IMR-90 (cell line): ENCODE measurements at regions not wholly inside any gene's neighbourhood (a gene's known extent, or its start where the extent isn't known, plus 50 kb on each side); places are given as distances from the start of the nearest gene placed in this dataset.

Source experiments
- ATAC-seq: fragments of 200-7000 bp; cut with Tn5 transposase; 2 replicates; pipeline ENCODE4 v1.9.1; 2020; ENCODE audit warnings: low read depth, mild to moderate bottlenecking, moderate library complexity
- BruUV-seq: library from RNA; stranded (reverse); fragments of 400-500 nt; replicated peaks from 2 replicates; lab custom pipeline; 2021; lab: Mats Ljungman, UMichigan
- CTCF ChIA-PET: fragments of 300-600 bp; formaldehyde crosslinking; extraction: SDS; loops from one replicate; lab custom pipeline; 2021; ENCODE audit warnings: antibody characterized with exemption; lab: Yijun Ruan, JAX
- POLR2A ChIA-PET: fragments of 300-600 bp; sonication (Branson Sonifier 250); formaldehyde crosslinking; loops from one replicate; lab custom pipeline; 2022; ENCODE audit warnings: antibody characterized with exemption; ENCODE audit not compliant: unreplicated experiment; lab: Charles Lee
- DNase-seq: peaks from one replicate; pipeline ENCODE4 v3.0.0; 2013
- H2AFZ ChIP-seq: replicated peaks from 2 replicates; pipeline ENCODE3; 2013; ENCODE audit warnings: low read length, mild to moderate bottlenecking; ENCODE audit not compliant: poor library complexity
- H2AK5ac ChIP-seq: 2 replicates; pipeline ENCODE4 v1.6.1; 2013; ENCODE audit warnings: low read depth, low read length, inconsistent platforms
- H2AK9ac ChIP-seq: replicated peaks from 2 replicates; pipeline ENCODE3; 2013; ENCODE audit warnings: mild to moderate bottlenecking, low read depth, low read length, moderate library complexity; ENCODE audit not compliant: poor library complexity
- H2BK120ac ChIP-seq: 2 replicates; pipeline ENCODE4 v1.6.1; 2013; ENCODE audit warnings: low read depth, low read length, inconsistent platforms
- H2BK15ac ChIP-seq: 3 replicates; pipeline ENCODE4 v1.6.1; 2013; ENCODE audit warnings: low read depth, low read length, inconsistent platforms
- H2BK20ac ChIP-seq: 2 replicates; pipeline ENCODE4 v1.6.1; 2013; ENCODE audit warnings: low read depth, mild to moderate bottlenecking, inconsistent platforms, low read length, moderate library complexity
- H2BK5ac ChIP-seq: 2 replicates; pipeline ENCODE4 v1.6.1; 2013; ENCODE audit warnings: mild to moderate bottlenecking, low read depth, low read length, inconsistent platforms; ENCODE audit not compliant: poor library complexity, severe bottlenecking
- H3K14ac ChIP-seq: replicated peaks from 2 replicates; pipeline ENCODE4 v1.6.1; 2013; ENCODE audit warnings: low read depth, low read length, inconsistent platforms
- H3K18ac ChIP-seq: 2 replicates; pipeline ENCODE4 v1.6.1; 2013; ENCODE audit warnings: low read depth, low read length, control low read depth
- H3K23ac ChIP-seq: 2 replicates; pipeline ENCODE4 v1.6.1; 2013; ENCODE audit warnings: low read depth, low read length, inconsistent platforms
- H3K27ac ChIP-seq: 2 replicates; pipeline ENCODE4 v1.5.1; 2013; ENCODE audit warnings: mild to moderate bottlenecking, control low read depth, low read length; ENCODE audit not compliant: insufficient read depth
- H3K27me3 ChIP-seq: 2 replicates; pipeline ENCODE4 v1.6.1; 2013; ENCODE audit warnings: low read length; ENCODE audit not compliant: control insufficient read depth, insufficient read depth
- H3K36me3 ChIP-seq: 2 replicates; pipeline ENCODE4 v1.6.1; 2013; ENCODE audit warnings: low read length, mixed read lengths; ENCODE audit not compliant: control insufficient read depth, insufficient read depth
- H3K4ac ChIP-seq: 2 replicates; pipeline ENCODE4 v1.6.1; 2013; ENCODE audit warnings: low read depth, low read length, inconsistent platforms
- H3K4me1 ChIP-seq: 2 replicates; pipeline ENCODE4 v1.6.1; 2013; ENCODE audit warnings: low read length, mixed read lengths; ENCODE audit not compliant: control insufficient read depth, insufficient read depth
- H3K4me2 ChIP-seq: 2 replicates; pipeline ENCODE4 v1.6.1; 2013; ENCODE audit warnings: low read depth, mild to moderate bottlenecking, control low read depth, low read length, moderate library complexity
- H3K4me3 ChIP-seq: 2 replicates; pipeline ENCODE4 v1.5.1; 2013; ENCODE audit warnings: low read depth, mild to moderate bottlenecking, control low read depth, low read length, moderate library complexity; ENCODE audit not compliant: insufficient read depth
- H3K56ac ChIP-seq: 2 replicates; pipeline ENCODE4 v1.6.1; 2013; ENCODE audit warnings: low read length, inconsistent platforms; ENCODE audit not compliant: insufficient read depth; ENCODE audit errors: extremely low read depth
- H3K79me1 ChIP-seq, 2 experiments: 2 replicates each; pipeline ENCODE4 v1.6.1; 2013; ENCODE audit warnings: low read length in 2 of 2, inconsistent platforms in 1 of 2, low read depth in 1 of 2
- H3K9ac ChIP-seq: 2 replicates; pipeline ENCODE4 v1.6.1; 2013; ENCODE audit warnings: low read depth, low read length, control low read depth
- H3K9me1 ChIP-seq: 2 replicates; pipeline ENCODE4 v1.6.1; 2013; ENCODE audit warnings: low read length, inconsistent platforms; ENCODE audit not compliant: insufficient read depth
- H3K9me3 ChIP-seq: 2 replicates; pipeline ENCODE4 v1.6.1; 2013; ENCODE audit warnings: low read length; ENCODE audit not compliant: control insufficient read depth, insufficient read depth
- H4K20me1 ChIP-seq: 2 replicates; pipeline ENCODE4 v1.6.1; 2013; ENCODE audit warnings: low read length, inconsistent platforms; ENCODE audit not compliant: insufficient read depth
- H4K5ac ChIP-seq: 2 replicates; pipeline ENCODE4 v1.6.1; 2013; ENCODE audit warnings: mild to moderate bottlenecking, low read depth, low read length, control low read depth
- H4K8ac ChIP-seq, 2 experiments: 2 replicates each; pipeline ENCODE4 v1.6.1; 2013; ENCODE audit warnings: low read depth in 2 of 2, low read length in 2 of 2, control low read depth in 1 of 2, inconsistent platforms in 1 of 2
- H4K91ac ChIP-seq: 2 replicates; pipeline ENCODE4 v1.6.1; 2013; ENCODE audit warnings: low read depth, low read length, inconsistent platforms; ENCODE audit not compliant: insufficient read depth
- BHLHE40 ChIP-seq: fragments of 150-350 bp; IDR thresholded peaks from 2 replicates; pipeline ENCODE4 v1.6.1; 2016; ENCODE audit warnings: mild to moderate bottlenecking, low read depth, low read length
- CEBPB ChIP-seq: IDR thresholded peaks from 2 replicates; pipeline ENCODE4 v1.6.1; 2012; ENCODE audit warnings: low read depth, low read length, improper control_type of control experiment
- CHD1 ChIP-seq: IDR thresholded peaks from 2 replicates; pipeline ENCODE4 v1.6.1; 2012; ENCODE audit warnings: low read depth, low read length, improper control_type of control experiment
- FOS ChIP-seq: fragments of 150-350 bp; IDR thresholded peaks from 2 replicates; pipeline ENCODE4 v1.6.1; 2016; ENCODE audit warnings: low read depth, low read length
- MAFK ChIP-seq: IDR thresholded peaks from 2 replicates; pipeline ENCODE4 v1.6.1; 2012; ENCODE audit warnings: low read depth, low read length, improper control_type of control experiment
- MAZ ChIP-seq: IDR thresholded peaks from 2 replicates; pipeline ENCODE4 v1.6.1; 2012; ENCODE audit warnings: low read depth, mild to moderate bottlenecking, low read length, improper control_type of control experiment, moderate library complexity, borderline replicate concordance
- MXI1 ChIP-seq: IDR thresholded peaks from 2 replicates; pipeline ENCODE4 v1.6.1; 2012; ENCODE audit warnings: low read depth, mild to moderate bottlenecking, low read length, moderate library complexity, borderline replicate concordance
- NFE2L2 ChIP-seq: fragments of 150-350 bp; IDR thresholded peaks from 2 replicates; pipeline ENCODE4 v1.6.1; 2016; ENCODE audit warnings: low read depth, mild to moderate bottlenecking, low read length
- POLR2A ChIP-seq: IDR thresholded peaks from 2 replicates; pipeline ENCODE4 v1.6.1; 2012; ENCODE audit warnings: mild to moderate bottlenecking, low read depth, low read length
- RAD21 ChIP-seq: IDR thresholded peaks from 2 replicates; pipeline ENCODE4 v1.6.1; 2012; ENCODE audit warnings: low read length, improper control_type of control experiment
- RFX5 ChIP-seq: IDR thresholded peaks from 2 replicates; pipeline ENCODE4 v1.8.0; 2012; ENCODE audit warnings: low read depth, mild to moderate bottlenecking, low read length, moderate library complexity
- SMC3 ChIP-seq: fragments of 150-350 bp; IDR thresholded peaks from 2 replicates; pipeline ENCODE4 v1.6.1; 2016; ENCODE audit warnings: low read depth, mild to moderate bottlenecking, antibody characterized with exemption, low read length, moderate library complexity
- dilution Hi-C: fragments of 300-500 bp; cut with HindIII; formaldehyde crosslinking; loops from one replicate; pipeline ENCODE4 v1.14.3; 2018; ENCODE audit warnings: low sequenced_read_pairs; ENCODE audit not compliant: unreplicated experiment
- in situ Hi-C: fragments of 300-500 bp; cut with MboI; formaldehyde crosslinking; loops from 3 replicates; pipeline ENCODE4 v1.14.3; 2019; ENCODE audit warnings: low sequenced_read_pairs, inconsistent platforms, mixed read lengths
- intact Hi-C: fragments of 100-400 bp; cut with micrococcal nuclease; formaldehyde crosslinking; loops from 2 replicates; pipeline ENCODE4 v1.10.0; 2022
- TF ChIP-seq, protein P1 (sequence below): fragments of 150-350 bp; IDR thresholded peaks from 2 replicates; pipeline ENCODE4 v1.6.1; 2016; ENCODE audit warnings: low read depth, mild to moderate bottlenecking, low read length, moderate library complexity, borderline replicate concordance
- TF ChIP-seq, protein P2 (sequence below): conservative IDR thresholded peaks from 2 replicates; pipeline ENCODE4 v1.5.1; 2012; ENCODE audit warnings: mild to moderate bottlenecking, low read depth, low read length, improper control_type of control experiment
- TF ChIP-seq, protein P3 (sequence below): fragments of 150-350 bp; IDR thresholded peaks from 2 replicates; pipeline ENCODE4 v1.6.1; 2017; ENCODE audit warnings: mild to moderate bottlenecking, antibody characterized with exemption, low read length, low read depth

DNA sequence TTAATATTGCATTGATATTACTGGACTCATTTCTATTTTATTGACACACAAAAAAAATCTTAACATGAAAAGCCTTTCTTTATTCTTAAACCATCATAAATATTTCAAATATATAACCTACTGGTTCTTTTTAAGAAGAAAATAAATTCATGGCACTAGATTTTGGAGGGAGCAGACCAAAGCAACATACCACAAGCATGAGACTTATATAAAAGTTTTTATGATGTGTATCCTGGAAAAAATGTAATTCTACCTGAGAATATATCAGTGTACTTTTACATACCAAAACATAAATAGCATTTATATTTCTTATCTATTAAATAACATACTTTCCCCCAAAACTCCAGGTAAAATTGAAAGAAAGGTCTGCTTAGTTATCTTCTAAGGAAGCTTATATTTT is 508.2 kb upstream of the SEMA3D start:
- H3K56ac ChIP-seq: no peak overlapping the region
- in situ Hi-C loops (no loop called here), dilution Hi-C loops (no loop called here), intact Hi-C loops (no loop called here)
- BruUV-seq: no TSS peak
- H3K14ac ChIP-seq: no peak overlapping the region
- no peak overlapping the region for H2AK5ac ChIP-seq
- H3K4me1 ChIP-seq: no peaks in the 10 kb centered on the region; the same call in 1 of the 2 replicates
- H4K5ac ChIP-seq: no peak overlapping the region
- no peak overlapping the region for H2BK15ac ChIP-seq
- H3K4me3 ChIP-seq: no peak overlapping the region
- H2BK20ac ChIP-seq: no peak overlapping the region
- H3K18ac ChIP-seq: no peak overlapping the region
- ChIA-PET POLR2A (no interaction called here), CTCF (no interaction called here)
- H3K79me1 ChIP-seq: no peaks in the 10 kb centered on the region
- no peak overlapping the region for H2AK9ac ChIP-seq
- H3K36me3 ChIP-seq: no peaks in the 10 kb centered on the region
- H3K23ac ChIP-seq: no peak overlapping the region
- no peak overlapping the region for H3K4me2 ChIP-seq
- no peak overlapping the region for H4K8ac ChIP-seq
- no peaks in the 10 kb centered on the region for H3K9me3 ChIP-seq
- H4K20me1 ChIP-seq: no peaks in the 10 kb centered on the region
- ATAC-seq (no peak), DNase-seq (no peak)
- TF ChIP-seq MXI1 (no peak), RAD21 (no peak), CEBPB (no peak), FOS (no peak), MAZ (no peak), BHLHE40 (no peak), SMC3 (no peak), POLR2A (no peak), CHD1 (no peak), MAFK (no peak), RFX5 (no peak), NFE2L2 (no peak)
- TF ChIP-seq, protein P1, sequence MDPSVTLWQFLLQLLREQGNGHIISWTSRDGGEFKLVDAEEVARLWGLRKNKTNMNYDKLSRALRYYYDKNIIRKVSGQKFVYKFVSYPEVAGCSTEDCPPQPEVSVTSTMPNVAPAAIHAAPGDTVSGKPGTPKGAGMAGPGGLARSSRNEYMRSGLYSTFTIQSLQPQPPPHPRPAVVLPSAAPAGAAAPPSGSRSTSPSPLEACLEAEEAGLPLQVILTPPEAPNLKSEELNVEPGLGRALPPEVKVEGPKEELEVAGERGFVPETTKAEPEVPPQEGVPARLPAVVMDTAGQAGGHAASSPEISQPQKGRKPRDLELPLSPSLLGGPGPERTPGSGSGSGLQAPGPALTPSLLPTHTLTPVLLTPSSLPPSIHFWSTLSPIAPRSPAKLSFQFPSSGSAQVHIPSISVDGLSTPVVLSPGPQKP: no peak
- TF ChIP-seq, protein P2, sequence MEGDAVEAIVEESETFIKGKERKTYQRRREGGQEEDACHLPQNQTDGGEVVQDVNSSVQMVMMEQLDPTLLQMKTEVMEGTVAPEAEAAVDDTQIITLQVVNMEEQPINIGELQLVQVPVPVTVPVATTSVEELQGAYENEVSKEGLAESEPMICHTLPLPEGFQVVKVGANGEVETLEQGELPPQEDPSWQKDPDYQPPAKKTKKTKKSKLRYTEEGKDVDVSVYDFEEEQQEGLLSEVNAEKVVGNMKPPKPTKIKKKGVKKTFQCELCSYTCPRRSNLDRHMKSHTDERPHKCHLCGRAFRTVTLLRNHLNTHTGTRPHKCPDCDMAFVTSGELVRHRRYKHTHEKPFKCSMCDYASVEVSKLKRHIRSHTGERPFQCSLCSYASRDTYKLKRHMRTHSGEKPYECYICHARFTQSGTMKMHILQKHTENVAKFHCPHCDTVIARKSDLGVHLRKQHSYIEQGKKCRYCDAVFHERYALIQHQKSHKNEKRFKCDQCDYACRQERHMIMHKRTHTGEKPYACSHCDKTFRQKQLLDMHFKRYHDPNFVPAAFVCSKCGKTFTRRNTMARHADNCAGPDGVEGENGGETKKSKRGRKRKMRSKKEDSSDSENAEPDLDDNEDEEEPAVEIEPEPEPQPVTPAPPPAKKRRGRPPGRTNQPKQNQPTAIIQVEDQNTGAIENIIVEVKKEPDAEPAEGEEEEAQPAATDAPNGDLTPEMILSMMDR: no peak
- TF ChIP-seq, protein P3, sequence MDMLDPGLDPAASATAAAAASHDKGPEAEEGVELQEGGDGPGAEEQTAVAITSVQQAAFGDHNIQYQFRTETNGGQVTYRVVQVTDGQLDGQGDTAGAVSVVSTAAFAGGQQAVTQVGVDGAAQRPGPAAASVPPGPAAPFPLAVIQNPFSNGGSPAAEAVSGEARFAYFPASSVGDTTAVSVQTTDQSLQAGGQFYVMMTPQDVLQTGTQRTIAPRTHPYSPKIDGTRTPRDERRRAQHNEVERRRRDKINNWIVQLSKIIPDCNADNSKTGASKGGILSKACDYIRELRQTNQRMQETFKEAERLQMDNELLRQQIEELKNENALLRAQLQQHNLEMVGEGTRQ: no peak
- H3K27me3 ChIP-seq: no peaks in the 10 kb centered on the region
- no peak overlapping the region for H2BK120ac ChIP-seq
- no peak overlapping the region for H3K9ac ChIP-seq
- H3K4ac ChIP-seq: no peak overlapping the region
- no peak overlapping the region for H3K27ac ChIP-seq
- no peak overlapping the region for H2AFZ ChIP-seq
- H3K9me1 ChIP-seq: no peaks in the 10 kb centered on the region
- no peak overlapping the region for H4K91ac ChIP-seq
- H2BK5ac ChIP-seq: no peak overlapping the region
